H1 (cell line): ENCODE measurements at regions not wholly inside any gene's neighbourhood (a gene's known extent, or its start where the extent isn't known, plus 50 kb on each side); places are given as distances from the start of the nearest gene placed in this dataset.

ENCODE experiments used
- CTCF ChIA-PET: fragments of 300-600 bp; sonication (Branson Sonifier 250); formaldehyde crosslinking; loops from one replicate; lab custom pipeline; 2021; ENCODE audit not compliant: partially characterized antibody; lab: Charles Lee
- POLR2A ChIA-PET: fragments of 300-600 bp; sonication (Branson Sonifier 250); formaldehyde crosslinking; loops from one replicate; lab custom pipeline; 2021; ENCODE audit warnings: inconsistent platforms; ENCODE audit not compliant: partially characterized antibody; lab: Charles Lee
- DNase-seq, 2 experiments: peaks; one replicate each; pipeline versions ENCODE4 v3.0.0 to v3.0.0-alpha.2; 2010 to 2022; ENCODE audit warnings: low spot score in 2 of 2, low read depth in 1 of 2, mixed read lengths in 1 of 2
- FAIRE-seq: peaks from 2 replicates; lab custom pipeline; 2011; peaks lifted over from hg19 to GRCh38; lab: Jason Lieb, UNC
- H2AFZ ChIP-seq: 2 replicates; pipeline ENCODE4 v1.8.1; 2012; ENCODE audit warnings: low read length, inconsistent platforms
- H2AK5ac ChIP-seq: 2 replicates; pipeline ENCODE4 v1.6.1; 2013; ENCODE audit warnings: low read depth, low read length
- H2BK120ac ChIP-seq: replicated peaks from 2 replicates; pipeline ENCODE3; 2013; ENCODE audit warnings: low read depth, low read length, inconsistent platforms
- H2BK12ac ChIP-seq: 2 replicates; pipeline ENCODE4 v1.6.1; 2013; ENCODE audit warnings: low read depth, low read length
- H2BK15ac ChIP-seq: 2 replicates; pipeline ENCODE4 v1.6.1; 2013; ENCODE audit warnings: low read length
- H2BK20ac ChIP-seq: 2 replicates; pipeline ENCODE4 v1.6.1; 2013; ENCODE audit warnings: low read length
- H2BK5ac ChIP-seq: 2 replicates; pipeline ENCODE4 v1.6.1; 2013; ENCODE audit warnings: low read depth, low read length
- H3K14ac ChIP-seq: 2 replicates; pipeline ENCODE4 v1.6.1; 2013; ENCODE audit warnings: inconsistent platforms; ENCODE audit not compliant: insufficient read length
- H3K18ac ChIP-seq: 2 replicates; pipeline ENCODE4 v1.6.1; 2013; ENCODE audit warnings: low read length; ENCODE audit errors: extremely low read depth
- H3K23ac ChIP-seq: 2 replicates; pipeline ENCODE4 v1.6.1; 2013; ENCODE audit warnings: inconsistent platforms; ENCODE audit not compliant: insufficient read length
- H3K23me2 ChIP-seq: 2 replicates; pipeline ENCODE4 v1.6.1; 2013; ENCODE audit warnings: low read depth, low read length
- H3K27ac ChIP-seq: 2 replicates; pipeline ENCODE4 v1.6.1; 2011; ENCODE audit warnings: low read depth, low read length, inconsistent platforms
- H3K27me3 ChIP-seq, 4 experiments: replicated peaks in 1 of 4; 1 replicate in 1 of 4; 2 replicates in 3 of 4; pipeline versions ENCODE4 v1.6.1 to v1.8.1; 2011 to 2013; ENCODE audit warnings: low read length in 3 of 4, mild to moderate bottlenecking in 3 of 4, inconsistent platforms in 2 of 4, mixed read lengths in 2 of 4, moderate library complexity in 1 of 4; ENCODE audit not compliant: control insufficient read depth in 3 of 4, insufficient read depth in 3 of 4; ENCODE audit errors: extremely low read depth in 1 of 4
- H3K36me3 ChIP-seq, 4 experiments: 2 replicates each; pipeline versions ENCODE4 v1.6.1 to v1.8.1; 2011 to 2013; ENCODE audit warnings: mild to moderate bottlenecking in 4 of 4, low read length in 3 of 4, moderate library complexity in 2 of 4, control low read depth in 1 of 4, inconsistent platforms in 1 of 4; ENCODE audit not compliant: insufficient read depth in 4 of 4, control insufficient read depth in 2 of 4
- H3K4ac ChIP-seq: replicated peaks from 2 replicates; pipeline ENCODE3; 2013; ENCODE audit warnings: low read length, low read depth, mixed read lengths, inconsistent platforms; ENCODE audit not compliant: insufficient read length
- H3K4me1 ChIP-seq, 4 experiments: replicated peaks in 1 of 4; 1 replicate in 1 of 4; 2 replicates in 3 of 4; pipeline versions ENCODE4 v1.6.1 to v1.8.1; 2011 to 2013; ENCODE audit warnings: low read length in 3 of 4, inconsistent platforms in 2 of 4, mixed read lengths in 1 of 4; ENCODE audit not compliant: insufficient read depth in 4 of 4, control insufficient read depth in 3 of 4
- H3K4me2 ChIP-seq, 2 experiments: 2 replicates each; pipeline versions ENCODE4 v1.6.1 to v1.8.1; 2011 to 2013; ENCODE audit warnings: low read depth in 2 of 2, low read length in 2 of 2, control low read depth in 1 of 2, inconsistent platforms in 1 of 2, mild to moderate bottlenecking in 1 of 2; ENCODE audit not compliant: insufficient read depth in 1 of 2
- H3K4me3 ChIP-seq, 4 experiments: fragments of 200-600, 300-600 bp in 1 of 4; sonication (generic), shearing (Covaris generic), sonication (Bioruptor Twin) in 1 of 4; 2 replicates each; pipeline versions ENCODE4 v1.5.1 to v1.8.1; 2011 to 2016; ENCODE audit warnings: low read length in 4 of 4, low read depth in 3 of 4, control low read depth in 2 of 4, inconsistent platforms in 2 of 4, mild to moderate bottlenecking in 2 of 4, mixed read lengths in 1 of 4, moderate library complexity in 1 of 4; ENCODE audit not compliant: insufficient read depth in 2 of 4; ENCODE audit errors: extremely low read depth in 1 of 4
- H3K56ac ChIP-seq: replicated peaks from 2 replicates; pipeline ENCODE3; 2013; ENCODE audit warnings: low read depth, mild to moderate bottlenecking, mixed read lengths, low read length, inconsistent platforms; ENCODE audit not compliant: insufficient read length
- H3K79me1 ChIP-seq: 2 replicates; pipeline ENCODE4 v1.6.1; 2013; ENCODE audit warnings: low read depth, low read length, control low read depth
- H3K79me2 ChIP-seq, 2 experiments: 2 replicates each; pipeline versions ENCODE4 v1.6.1 to v1.8.1; 2012 to 2013; ENCODE audit warnings: low read length in 2 of 2, mild to moderate bottlenecking in 2 of 2, inconsistent platforms in 1 of 2; ENCODE audit not compliant: insufficient read depth in 2 of 2, control insufficient read depth in 1 of 2
- H3K9ac ChIP-seq, 4 experiments: replicated peaks in 1 of 4; 1 replicate in 1 of 4; 2 replicates in 3 of 4; pipeline versions ENCODE4 v1.6.1 to v1.8.1; 2011 to 2013; ENCODE audit warnings: low read depth in 3 of 4, low read length in 3 of 4, control low read depth in 2 of 4, mild to moderate bottlenecking in 2 of 4, moderate library complexity in 2 of 4, inconsistent platforms in 1 of 4; ENCODE audit errors: extremely low read depth in 1 of 4
- H3K9me3 ChIP-seq, 2 experiments: 2 replicates each; pipeline versions ENCODE4 v1.6.1 to v1.8.1; 2012 to 2013; ENCODE audit warnings: mild to moderate bottlenecking in 2 of 2, moderate library complexity in 2 of 2, control low read depth in 1 of 2, inconsistent platforms in 1 of 2, low read depth in 1 of 2, low read length in 1 of 2, mixed read lengths in 1 of 2; ENCODE audit not compliant: insufficient read depth in 2 of 2
- H4K20me1 ChIP-seq, 2 experiments: replicated peaks in 1 of 2; 2 replicates each; pipeline versions ENCODE3 to v1.8.1; 2011 to 2013; ENCODE audit warnings: inconsistent platforms in 2 of 2, low read length in 2 of 2, mild to moderate bottlenecking in 1 of 2; ENCODE audit not compliant: insufficient read depth in 2 of 2, control insufficient read depth in 1 of 2
- H4K5ac ChIP-seq: 2 replicates; pipeline ENCODE4 v1.6.1; 2013; ENCODE audit warnings: low read length, low read depth, mixed read lengths, inconsistent platforms; ENCODE audit not compliant: insufficient read length
- H4K8ac ChIP-seq: 2 replicates; pipeline ENCODE4 v1.8.0; 2013; ENCODE audit warnings: mild to moderate bottlenecking, moderate library complexity, low read length, inconsistent platforms; ENCODE audit not compliant: insufficient read depth; ENCODE audit errors: extremely low read depth
- H4K91ac ChIP-seq: replicated peaks from 2 replicates; pipeline ENCODE3; 2013; ENCODE audit warnings: low read length, mixed read lengths, inconsistent platforms; ENCODE audit not compliant: insufficient read length
- BACH1 ChIP-seq: IDR thresholded peaks from 2 replicates; pipeline ENCODE4 v1.6.1; 2012; ENCODE audit warnings: low read length, improper control_type of control experiment
- CBX5 ChIP-seq: fragments of 300-800, 300-1000 bp; sonication (generic); IDR thresholded peaks from 2 replicates; pipeline ENCODE4 v1.7.1; 2016; ENCODE audit warnings: antibody characterized with exemption, low read length, low read depth
- CEBPB ChIP-seq: IDR thresholded peaks from 2 replicates; pipeline ENCODE4 v1.6.1; 2012; ENCODE audit warnings: low read depth, low read length
- CHD1 ChIP-seq: IDR thresholded peaks from 2 replicates; pipeline ENCODE4 v1.6.1; 2012; ENCODE audit warnings: low read depth, low read length, improper control_type of control experiment
- CREB1 ChIP-seq: IDR thresholded peaks from 2 replicates; pipeline ENCODE4 v1.6.1; 2012; ENCODE audit warnings: inconsistent platforms
- E2F6 ChIP-seq: IDR thresholded peaks from 2 replicates; pipeline ENCODE4 v1.6.1; 2012; ENCODE audit warnings: inconsistent platforms
- EZH2 ChIP-seq: fragments of 200-600 bp; sonication (generic); IDR thresholded peaks from 2 replicates; pipeline ENCODE4 v1.7.1; 2012; ENCODE audit warnings: low read depth, mild to moderate bottlenecking, moderate library complexity, low read length, inconsistent platforms; ENCODE audit not compliant: severe bottlenecking
- GABPA ChIP-seq: IDR thresholded peaks from 2 replicates; pipeline ENCODE4 v1.6.1; 2011; ENCODE audit warnings: mild to moderate bottlenecking, low read length, moderate library complexity, borderline replicate concordance; ENCODE audit not compliant: insufficient read depth
- JUND ChIP-seq: IDR thresholded peaks from 2 replicates; pipeline ENCODE4 v1.6.1; 2011; ENCODE audit warnings: mild to moderate bottlenecking, improper control_type of control experiment, low read length
- NANOG ChIP-seq: IDR thresholded peaks from 2 replicates; pipeline ENCODE4 v1.6.1; 2011; ENCODE audit warnings: low read length, low read depth, mild to moderate bottlenecking, inconsistent platforms; ENCODE audit not compliant: insufficient read depth, poor library complexity, severe bottlenecking
- RFX5 ChIP-seq: IDR thresholded peaks from 2 replicates; pipeline ENCODE4 v1.6.1; 2011; ENCODE audit warnings: low read depth, low read length, improper control_type of control experiment, borderline replicate concordance
- SIN3A ChIP-seq, 2 experiments: IDR thresholded peaks in 1 of 2; conservative IDR thresholded peaks in 1 of 2; 2 replicates each; pipeline ENCODE4 v1.6.1; 2011 to 2012; ENCODE audit warnings: low read length in 2 of 2, improper control_type of control experiment in 1 of 2, low read depth in 1 of 2, mild to moderate bottlenecking in 1 of 2
- SIRT6 ChIP-seq: IDR thresholded peaks from one replicate; pipeline ENCODE4 v1.7.1; 2012; ENCODE audit warnings: low read length, inconsistent platforms
- SP1 ChIP-seq: IDR thresholded peaks from 2 replicates; pipeline ENCODE4 v1.6.1; 2011; ENCODE audit warnings: low read depth, low read length
- SP2 ChIP-seq: IDR thresholded peaks from 2 replicates; pipeline ENCODE4 v1.6.1; 2012; ENCODE audit warnings: mild to moderate bottlenecking, low read length, inconsistent platforms
- WGBS, 2 experiments: shearing (Covaris generic) in 1 of 2; methylation state at CpG; one replicate each; pipeline versions ENCODE4 v1.1.6 to v1.1.7; 2013 to 2015; ENCODE audit warnings: low lambda C conversion rate in 2 of 2, mixed read lengths in 2 of 2, inconsistent platforms in 1 of 2, low coverage in 1 of 2, missing lambda C conversion rate in 1 of 2; ENCODE audit not compliant: insufficient replicate concordance in 2 of 2, insufficient coverage in 1 of 2, insufficient read length in 1 of 2; ENCODE audit errors: extremely low coverage in 1 of 2, missing lambda C conversion rate in 1 of 2; 5-methylcytosine and 5-hydroxymethylcytosine counted together

DNA sequence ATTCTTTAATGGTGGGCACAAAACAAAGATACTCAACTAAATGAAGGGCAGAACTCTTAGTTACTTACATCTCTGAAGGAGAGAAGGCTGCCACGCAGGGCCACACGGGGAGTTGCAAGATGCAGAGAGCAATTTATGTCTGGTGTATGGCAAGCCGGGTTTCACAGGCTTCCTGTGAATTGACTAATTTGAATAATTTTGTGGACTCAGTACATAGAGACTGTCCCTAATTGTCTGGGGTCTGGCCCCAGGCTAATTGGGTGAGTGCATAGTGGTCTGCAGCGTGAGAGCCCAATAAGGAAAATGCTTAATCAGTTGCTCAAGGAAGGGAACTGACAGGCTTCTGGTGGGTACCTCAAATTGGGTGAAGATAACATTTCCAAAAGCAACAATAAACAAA is 205.7 kb downstream of the OTOR start:
- no peak for FAIRE-seq
- POLR2A ChIA-PET, result no interaction called here
- no peak overlapping the region for H2BK12ac ChIP-seq
- TF ChIP-seq SIN3A (conservative IDR thresholded peaks at IDR 0.05 in 1 of 2, IDR thresholded peaks at IDR 0.05 in 1 of 2; ENCODE audit: low read depth in 1 of 2, low read length in 2 of 2) (no peak), EZH2 (no peak), SP2 (no peak), RFX5 (no peak), CHD1 (no peak), SIRT6 (no peak), GABPA (no peak), BACH1 (no peak), SP1 (no peak), E2F6 (no peak), JUND (no peak), CBX5 (no peak), NANOG (no peak), CEBPB (no peak), CREB1 (no peak)

More for the DNA sequence above, 205.7 kb downstream of the OTOR start:
- no peak overlapping the region for H3K14ac ChIP-seq
- H4K91ac ChIP-seq, result no peak overlapping the region
- H2BK15ac ChIP-seq, result no peak overlapping the region
- no peaks in the 10 kb centered on the region for H3K79me1 ChIP-seq
- no peaks in the 10 kb centered on the region for H4K20me1 ChIP-seq
- H3K27me3 ChIP-seq, result no peaks in the 10 kb centered on the region
- H3K4me2 ChIP-seq, result no peak overlapping the region
- H2AFZ ChIP-seq, result no peak overlapping the region
- CTCF ChIA-PET, result interaction anchor here (1.3 kb wide), 1 partner anchor 30 kb away, joined by 3 read pairs; no protein-coding TSS in a partner anchor
- no peak overlapping the region for H3K23ac ChIP-seq
- H3K4me1 ChIP-seq, result peaks cover 0 to 4% (median 1%) of the 10 kb centered on the region in 4 experiments; a peak in 3 of 7 replicates
- no peak for DNase-seq
- 89% methylated on average over 4 of the region's 4 CpGs; no CpG with 5 or more reads in 1 of the 2 experiments for WGBS, 2 experiments
- H4K8ac ChIP-seq, result no peak overlapping the region
- peaks cover 0 to 6% of the 10 kb centered on the region in 2 experiments; a peak in 1 of 4 replicates for H3K9me3 ChIP-seq
- no peak overlapping the region for H2BK120ac ChIP-seq
- no peak overlapping the region for H3K4ac ChIP-seq
- no peaks in the 10 kb centered on the region for H3K79me2 ChIP-seq
- no peak overlapping the region for H3K27ac ChIP-seq
- no peak overlapping the region for H3K18ac ChIP-seq
- no peaks in the 10 kb centered on the region for H3K23me2 ChIP-seq
- H3K36me3 ChIP-seq, result no peaks in the 10 kb centered on the region
- H3K56ac ChIP-seq, result no peak overlapping the region
- no peak overlapping the region for H4K5ac ChIP-seq
- no peak overlapping the region for H3K4me3 ChIP-seq
- no peak overlapping the region for H2BK20ac ChIP-seq
- no peak overlapping the region for H3K9ac ChIP-seq
- H2AK5ac ChIP-seq, result no peak overlapping the region
- no peak overlapping the region for H2BK5ac ChIP-seq
